Right kidney (tissue), 1 donor: ENCODE measurements at regions not wholly inside any gene's neighbourhood (a gene's known extent, or its start where the extent isn't known, plus 50 kb on each side); places are given as distances from the start of the nearest gene placed in this dataset.

Experiments used
- DNase-seq: peaks from one replicate; pipeline ENCODE4 v3.0.0-alpha.2; 2016

DNA sequence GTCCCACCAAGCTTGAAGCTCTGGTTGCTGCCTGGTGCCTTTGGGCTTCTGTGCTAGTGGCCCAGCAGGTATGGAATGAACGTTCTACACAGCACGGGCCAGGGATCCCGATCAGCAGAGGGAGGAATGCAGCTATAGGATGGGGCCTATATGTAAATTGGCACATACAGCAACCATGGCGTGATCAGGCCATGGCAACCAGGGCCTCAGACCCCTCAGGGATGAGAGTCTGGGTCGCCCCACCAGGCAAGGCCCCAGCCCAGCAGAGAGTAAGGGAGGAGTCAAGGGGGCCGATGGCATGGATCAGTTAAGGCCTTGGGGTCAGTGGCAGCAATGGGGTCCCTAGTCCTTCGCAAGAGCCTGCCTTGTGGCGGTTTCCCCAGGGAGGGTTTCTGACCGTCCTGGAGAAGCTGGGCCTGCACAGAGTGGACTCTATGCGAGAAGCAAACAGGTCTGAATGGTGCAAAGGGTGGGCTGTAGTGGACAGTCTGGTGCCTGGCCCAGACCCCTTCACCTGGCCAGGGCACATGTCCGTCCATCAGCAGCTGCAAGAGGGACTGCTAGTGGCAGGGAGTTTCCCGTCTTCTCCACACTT is 98.2 kb upstream of the SLC22A11 start:
- no peak for DNase-seq

DNA sequence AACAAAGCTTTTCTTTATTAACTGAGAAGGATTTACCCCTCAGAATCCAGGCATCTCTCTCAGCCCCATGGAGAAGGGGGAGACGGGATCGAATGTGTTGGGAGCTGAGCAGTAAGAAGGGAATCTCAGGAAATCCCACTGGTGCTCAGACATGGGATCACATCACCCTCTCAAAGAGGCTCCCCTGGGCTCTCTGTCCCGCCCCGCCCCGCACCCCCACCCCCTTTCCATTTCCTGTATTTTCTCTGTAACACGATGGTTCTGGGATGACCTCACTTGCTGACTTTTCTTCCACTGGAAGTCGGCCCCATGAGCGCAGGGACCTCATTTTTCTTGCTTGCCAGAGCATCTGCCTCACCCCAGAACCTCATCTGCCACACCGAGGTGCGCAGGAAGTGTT is 96.7 kb upstream of the SLC22A11 start:
- no peak for DNase-seq

DNA sequence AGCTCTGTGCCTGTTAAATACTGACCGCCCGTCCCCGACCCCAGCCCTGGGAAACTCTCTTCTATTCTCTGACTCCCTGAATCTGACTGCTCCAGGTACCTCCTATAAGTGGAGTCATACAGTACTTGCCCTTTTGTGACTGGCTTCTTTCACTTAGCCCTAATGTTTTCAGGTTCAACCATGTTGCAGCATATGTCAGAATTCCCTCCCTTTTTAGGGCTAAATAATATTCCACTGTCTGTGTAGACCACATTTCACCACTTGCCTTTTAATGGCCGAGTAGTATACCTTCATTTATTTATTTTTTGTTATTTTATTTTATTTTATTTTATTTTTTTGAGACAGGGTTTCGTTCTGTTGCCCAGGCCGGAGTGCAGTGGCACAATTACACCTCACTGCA is 96.1 kb upstream of the SLC22A11 start:
- DNase-seq = no peak

DNA sequence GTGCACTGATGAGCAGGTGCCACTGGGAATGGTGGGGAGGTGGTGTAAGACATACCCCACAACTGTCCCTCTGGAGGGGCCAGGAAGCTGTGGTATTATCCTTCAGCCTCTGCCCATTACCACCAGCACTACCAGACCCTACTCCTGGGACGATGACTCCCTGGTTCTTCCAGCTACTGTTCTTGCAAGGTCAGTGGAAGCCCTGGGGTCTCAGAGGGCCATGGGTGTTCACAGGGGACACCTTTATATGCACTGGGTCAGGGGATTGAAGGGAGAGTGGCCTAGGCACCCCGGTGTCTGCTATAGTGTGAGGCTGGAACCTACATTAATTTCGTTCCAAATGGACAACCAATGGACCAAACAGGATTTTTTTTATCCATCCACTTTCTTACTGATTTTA is 94.7 kb upstream of the SLC22A11 start:
- DNase-seq = no peak

DNA sequence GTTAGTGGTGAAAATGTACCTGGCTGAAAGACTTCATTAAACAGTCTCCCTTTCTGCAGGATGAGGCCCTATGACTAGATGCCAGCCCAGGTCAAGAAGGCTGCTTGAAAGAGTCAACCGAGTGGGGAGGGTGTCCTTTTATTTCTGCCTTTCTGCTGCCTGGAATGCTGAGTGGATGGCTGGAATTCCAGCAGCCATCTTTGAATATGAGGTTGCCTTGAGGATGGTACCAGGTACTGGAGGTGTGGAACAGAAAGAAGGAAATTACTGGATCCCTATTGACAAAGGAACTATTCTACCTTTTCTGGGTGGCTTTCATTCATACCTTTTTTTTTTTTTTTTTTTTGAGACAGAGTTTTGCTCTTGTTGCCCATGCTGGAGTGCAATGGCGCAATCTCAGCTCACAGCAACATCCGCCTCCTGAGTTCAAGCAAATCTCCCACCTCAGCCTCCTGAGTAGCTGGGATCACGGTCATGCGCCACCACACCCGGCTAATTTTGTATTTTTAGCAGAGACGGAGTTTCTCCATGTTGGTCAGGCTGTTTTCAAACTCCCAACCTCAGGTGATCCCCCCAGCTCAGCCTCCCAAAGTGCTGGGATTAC is 89.5 kb upstream of the SLC22A11 start:
- no peak for DNase-seq

DNA sequence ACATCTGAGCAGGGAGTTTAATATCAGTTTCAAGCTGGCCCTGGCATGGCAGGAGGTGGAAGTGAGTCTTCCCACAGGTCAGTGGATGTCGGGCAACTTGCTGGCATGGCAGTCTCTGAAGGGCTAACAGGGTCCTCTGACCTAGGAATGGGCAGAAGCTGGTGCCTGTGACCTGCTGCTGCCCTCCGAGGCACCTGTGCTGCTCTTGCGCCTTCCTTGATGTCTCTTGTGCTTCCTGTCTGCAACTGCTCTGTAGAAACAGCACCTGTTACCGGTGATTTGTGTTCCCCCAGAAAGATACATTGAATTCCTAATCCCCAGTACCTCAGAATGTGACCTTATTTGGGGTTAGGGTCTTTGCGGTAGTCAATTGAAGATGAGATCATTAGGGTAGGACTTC is 86.5 kb upstream of the SLC22A11 start:
- no peak for DNase-seq

DNA sequence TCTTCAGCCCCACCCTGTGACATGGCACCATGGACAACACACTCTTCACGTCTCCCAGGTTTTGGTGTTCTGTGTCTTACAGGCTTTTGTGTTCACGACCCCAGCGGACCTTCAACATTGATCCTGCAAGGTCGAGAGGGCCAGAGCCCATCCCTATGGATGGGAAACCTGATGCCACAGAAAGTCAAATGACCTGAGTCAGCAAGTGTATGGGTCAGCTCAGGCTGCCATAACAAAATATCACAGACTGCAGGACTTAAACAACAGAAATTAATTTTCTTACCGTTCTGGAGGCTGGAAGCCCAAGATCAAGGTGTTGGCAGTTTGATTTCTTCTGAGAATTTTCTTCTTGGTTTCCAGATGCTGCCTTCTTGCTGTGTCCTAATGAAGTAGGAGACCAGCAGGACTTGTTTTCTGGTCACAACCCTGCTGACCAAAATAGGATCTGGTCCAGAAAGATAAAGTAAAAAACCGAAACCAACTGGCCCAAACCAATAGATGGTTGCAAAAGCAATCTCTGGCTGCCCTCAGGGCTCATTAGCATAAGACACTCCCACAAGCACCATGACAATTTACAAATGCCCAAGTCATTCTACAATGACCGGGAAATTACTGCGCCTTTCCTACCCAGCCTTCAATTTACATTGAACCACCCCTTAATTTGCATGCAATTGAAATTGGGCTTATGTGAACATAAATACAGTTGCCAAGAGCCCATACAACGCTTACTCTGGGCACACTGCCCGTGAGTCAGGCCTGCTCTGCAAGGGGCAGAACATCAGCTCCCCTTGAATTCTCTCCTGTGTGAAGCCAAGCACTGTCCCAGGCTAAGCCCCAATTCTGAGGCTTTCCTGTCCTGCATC is 82.9 kb upstream of the SLC22A11 start:
- no peak for DNase-seq

DNA sequence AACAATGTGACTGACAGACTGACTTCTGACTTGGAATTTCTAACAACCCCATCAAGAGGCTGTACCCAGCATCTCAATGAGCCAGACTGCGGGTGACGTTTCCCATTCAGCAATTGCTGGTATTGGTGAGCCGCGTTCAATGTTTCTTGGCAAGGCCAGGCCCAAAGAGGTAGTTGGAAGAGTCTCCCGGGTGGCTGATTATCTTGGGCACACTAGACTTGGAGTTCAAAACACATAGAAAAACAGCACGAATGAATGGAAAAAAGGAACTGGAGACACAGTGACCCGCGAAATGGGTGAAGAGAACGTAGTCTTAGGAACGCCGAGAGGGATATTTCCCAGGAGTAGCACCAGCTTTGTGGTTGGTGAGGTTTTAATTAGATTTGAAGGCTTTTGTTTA is 81.1 kb upstream of the SLC22A11 start:
- DNase-seq = no peak

DNA sequence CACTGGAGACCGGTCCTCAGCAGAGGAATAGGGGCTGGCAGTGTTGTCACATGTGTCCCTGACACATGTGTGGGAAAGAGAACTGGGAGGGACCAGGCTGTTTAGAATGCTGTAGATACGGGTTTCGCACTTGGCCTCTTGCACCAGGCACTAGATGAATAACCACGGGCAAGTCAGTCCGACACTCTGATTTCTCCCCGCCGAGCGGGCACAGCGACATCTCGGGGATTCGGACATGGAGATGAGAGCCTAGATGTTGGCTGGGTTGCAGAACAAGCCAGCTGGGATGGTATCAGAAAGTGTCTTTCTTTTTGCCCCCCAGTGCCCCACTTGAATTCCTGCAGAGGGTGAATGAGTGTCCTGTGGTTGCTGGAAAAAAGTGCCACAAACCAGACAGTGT is 80.6 kb upstream of the SLC22A11 start:
- DNase-seq = no peak

DNA sequence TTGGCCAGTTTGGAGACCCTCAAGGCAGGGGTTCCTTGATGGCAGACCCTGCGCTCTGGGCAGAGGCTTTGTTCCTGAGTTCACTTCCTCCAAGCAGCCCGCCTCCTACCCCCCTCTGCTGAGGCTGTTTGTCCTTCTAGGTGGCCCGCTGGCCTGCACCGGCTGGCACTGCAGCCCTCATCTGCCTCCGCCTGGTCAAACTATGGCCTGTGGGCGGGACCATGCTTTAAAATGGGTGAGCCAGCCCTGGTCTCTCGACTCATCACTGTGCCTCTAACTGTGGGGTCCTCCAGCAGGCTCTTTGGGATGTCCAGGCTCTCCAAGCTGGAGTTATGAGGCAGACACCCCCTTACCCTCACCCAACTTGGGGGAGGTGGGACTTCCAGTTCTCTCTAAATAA is 78.9 kb upstream of the SLC22A11 start:
- DNase-seq = no peak

DNA sequence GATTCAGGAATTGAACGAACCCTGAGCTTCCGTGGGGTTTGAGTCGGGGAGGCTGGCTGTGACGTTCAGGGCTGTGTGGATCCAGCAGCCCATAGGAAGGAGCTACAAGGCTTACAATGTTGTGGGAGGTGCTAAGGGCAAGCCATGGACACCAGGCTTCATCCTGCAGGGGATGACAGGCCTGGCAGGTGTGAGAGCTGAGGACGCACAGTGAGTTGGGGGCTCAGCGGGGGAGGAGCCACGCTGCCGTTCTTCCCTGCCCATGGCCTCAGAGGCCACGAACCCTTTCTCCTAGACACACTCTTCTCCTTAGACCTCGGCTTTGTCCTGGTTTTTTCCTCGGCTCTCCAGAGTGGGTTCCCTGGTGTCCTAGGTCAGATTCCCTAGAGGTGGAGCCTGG is 78.1 kb upstream of the SLC22A11 start:
- DNase-seq = no peak

DNA sequence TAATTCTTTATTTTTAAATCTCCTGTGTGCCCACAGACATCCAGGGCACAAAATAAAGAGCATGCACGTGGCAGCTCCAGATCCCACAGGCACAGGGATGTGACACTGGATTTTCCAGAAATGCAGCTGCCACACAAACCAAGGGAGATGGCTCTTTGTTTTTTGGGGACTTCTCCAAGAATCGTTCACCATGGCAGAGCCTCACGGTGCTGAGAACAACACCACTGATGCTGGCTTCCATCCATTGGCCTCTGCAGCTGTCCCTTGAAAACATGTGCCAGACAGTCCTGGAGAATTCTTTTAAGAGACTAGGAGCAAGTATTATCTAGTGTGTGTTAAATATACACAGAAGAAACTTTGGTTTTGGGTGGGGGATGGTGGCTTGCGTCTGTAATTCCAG is 73.2 kb upstream of the SLC22A11 start:
- DNase-seq = no peak

DNA sequence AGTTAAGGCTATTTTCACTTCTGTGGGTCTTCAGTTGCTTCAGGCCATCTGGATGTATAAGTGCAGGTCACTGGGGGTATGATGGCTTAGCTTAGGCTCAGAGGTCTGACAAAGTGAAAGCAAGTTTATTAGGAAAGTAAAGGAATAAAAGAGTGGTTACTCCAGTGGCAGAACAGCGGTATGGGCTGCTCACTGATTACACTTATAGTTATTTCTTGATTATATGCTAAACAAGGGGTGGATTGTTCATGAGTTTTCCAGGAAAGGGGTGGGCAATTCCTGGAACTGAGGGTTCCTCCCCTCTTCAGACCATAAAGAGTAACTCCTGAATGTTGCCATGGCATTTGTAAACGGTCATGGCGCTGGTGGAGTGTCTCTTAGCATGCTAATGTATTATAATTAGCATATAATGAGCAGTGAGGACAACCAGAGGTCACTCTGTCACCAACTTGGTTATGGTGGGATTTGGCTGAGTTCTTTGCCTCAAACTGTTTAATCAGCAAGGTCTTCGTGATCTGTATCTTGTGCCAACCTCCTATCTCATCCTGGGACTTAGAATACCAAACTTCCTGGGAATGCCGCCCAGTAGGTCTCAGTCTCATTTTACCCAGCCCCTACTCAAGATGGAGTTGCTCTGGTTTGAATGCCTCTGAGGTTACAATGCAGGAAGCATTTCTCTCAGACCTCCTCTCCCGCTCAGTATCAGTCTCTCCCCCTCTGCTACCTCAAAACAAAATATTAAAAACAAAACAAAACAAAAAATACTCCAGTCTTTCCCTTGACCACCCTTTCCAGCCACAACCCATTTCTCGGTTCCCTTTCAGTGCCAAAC is 71.3 kb upstream of the SLC22A11 start:
- DNase-seq = no peak

DNA sequence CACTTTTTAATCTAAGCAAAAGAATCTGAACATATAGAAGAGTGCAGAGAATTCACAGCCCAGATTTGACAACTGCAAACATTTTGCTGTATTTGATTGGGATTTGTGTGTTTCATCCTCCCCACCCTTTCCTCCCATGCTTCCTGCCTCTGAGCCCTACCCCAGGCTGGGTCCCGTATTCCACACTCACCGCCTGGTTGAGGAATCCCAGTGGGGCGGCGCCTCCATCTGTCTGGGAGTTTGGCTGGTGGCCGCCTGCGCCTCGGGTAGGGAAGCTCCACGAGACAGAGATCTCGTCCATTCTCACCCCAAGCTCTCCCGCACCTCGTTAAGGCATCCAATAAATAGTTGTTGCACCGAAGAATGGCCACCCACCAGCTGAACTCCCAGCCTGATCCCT is 70.7 kb upstream of the SLC22A11 start:
- no peak for DNase-seq

DNA sequence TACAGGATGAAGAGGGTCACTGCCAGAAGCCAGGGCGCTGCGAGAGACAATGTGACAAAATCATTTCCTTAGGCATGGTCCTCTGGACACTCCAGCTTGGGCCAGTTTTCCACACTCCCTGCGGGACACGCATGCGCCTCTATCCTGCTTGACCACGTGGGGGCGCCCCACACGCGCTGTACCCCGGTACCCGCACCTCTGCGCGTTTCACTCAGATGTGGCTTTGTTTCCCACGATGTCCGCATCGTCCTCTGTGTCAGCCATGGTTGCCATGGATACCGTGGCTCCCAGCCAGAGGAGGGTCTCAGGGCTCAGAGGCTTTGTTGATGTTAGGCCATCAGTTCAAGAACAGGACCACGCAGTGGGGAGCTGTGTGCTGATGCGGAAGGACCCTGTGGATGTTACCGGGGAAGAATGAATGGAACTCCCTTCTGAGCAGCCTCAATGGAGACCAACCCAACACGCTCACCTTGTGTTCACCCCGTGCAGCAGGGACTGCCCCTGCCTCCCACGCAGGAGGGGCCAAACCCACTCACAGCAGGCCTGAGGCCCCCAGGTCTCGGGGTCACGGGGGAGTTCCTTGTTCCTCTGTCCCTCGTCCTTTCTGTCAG is 65.8 kb upstream of the SLC22A11 start:
- peak; percentile 49 for DNase-seq

DNA sequence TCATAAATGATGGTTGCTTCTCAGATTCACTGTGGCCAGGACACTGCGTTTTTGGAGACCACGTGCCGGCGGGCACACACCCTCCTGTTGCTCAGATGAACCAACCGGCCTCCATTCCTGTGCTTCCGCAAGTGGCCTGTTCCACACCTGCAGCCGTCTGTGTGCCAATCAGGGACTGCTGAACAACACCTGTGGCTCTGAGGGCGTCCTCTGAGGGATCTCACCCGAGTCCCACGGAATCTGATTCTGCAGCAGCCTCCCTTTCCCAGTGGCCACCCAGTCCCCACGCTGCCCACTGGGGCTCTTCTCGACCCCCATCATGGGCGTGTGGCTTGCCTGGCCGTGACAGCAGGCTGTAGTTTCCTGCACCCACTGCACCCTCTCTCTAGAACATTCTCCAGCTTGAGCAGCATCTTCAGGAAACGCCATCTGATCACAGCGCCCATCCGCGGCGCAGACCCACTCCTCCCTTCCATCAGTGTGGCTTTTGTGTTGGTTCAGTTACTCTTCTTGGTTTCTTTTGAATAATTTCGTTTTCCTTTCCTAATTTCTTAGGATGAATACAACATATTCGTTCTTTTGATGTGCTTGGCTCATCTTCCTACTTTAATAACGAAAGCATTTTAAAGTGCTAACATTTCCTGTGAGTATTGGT is 65.1 kb upstream of the SLC22A11 start:
- DNase-seq = no peak

DNA sequence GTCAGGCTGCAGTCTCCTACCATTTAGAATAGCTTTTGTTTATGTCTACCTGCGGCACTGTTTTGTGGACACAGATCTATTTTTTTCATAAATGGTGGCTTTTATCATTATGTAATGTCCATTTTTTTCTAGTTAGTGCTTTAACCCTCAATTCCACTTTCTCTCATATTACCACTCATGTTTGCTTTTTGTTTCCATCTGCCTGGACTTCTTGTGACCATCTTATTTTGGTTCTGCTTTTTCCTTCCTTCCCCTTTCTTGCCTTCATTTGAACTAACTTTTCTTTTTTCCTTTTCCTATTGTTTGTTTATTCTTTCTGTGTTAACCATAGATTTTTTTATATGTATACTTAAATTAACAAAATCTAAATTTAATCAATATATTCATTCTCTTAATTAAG is 63.2 kb upstream of the SLC22A11 start:
- no peak for DNase-seq

DNA sequence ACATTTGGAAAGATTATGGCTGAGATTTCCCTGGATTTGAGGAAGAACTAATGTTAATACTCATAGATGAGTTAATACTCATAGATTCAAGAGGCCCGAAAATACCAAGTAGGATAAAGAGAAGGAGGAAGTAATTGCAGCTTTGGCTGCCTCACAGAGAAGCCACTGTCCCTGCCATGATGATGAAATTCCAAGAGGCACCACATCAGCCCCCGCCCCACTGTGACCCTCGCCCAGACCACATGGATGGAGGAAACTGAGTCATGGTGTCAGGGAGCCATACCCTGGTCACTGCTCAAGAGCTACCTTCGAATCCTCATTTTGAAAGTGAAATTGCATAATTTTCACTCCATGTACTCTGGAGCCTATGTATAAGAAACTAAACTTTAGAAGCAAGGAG is 57.6 kb upstream of the SLC22A11 start:
- DNase-seq = no peak

DNA sequence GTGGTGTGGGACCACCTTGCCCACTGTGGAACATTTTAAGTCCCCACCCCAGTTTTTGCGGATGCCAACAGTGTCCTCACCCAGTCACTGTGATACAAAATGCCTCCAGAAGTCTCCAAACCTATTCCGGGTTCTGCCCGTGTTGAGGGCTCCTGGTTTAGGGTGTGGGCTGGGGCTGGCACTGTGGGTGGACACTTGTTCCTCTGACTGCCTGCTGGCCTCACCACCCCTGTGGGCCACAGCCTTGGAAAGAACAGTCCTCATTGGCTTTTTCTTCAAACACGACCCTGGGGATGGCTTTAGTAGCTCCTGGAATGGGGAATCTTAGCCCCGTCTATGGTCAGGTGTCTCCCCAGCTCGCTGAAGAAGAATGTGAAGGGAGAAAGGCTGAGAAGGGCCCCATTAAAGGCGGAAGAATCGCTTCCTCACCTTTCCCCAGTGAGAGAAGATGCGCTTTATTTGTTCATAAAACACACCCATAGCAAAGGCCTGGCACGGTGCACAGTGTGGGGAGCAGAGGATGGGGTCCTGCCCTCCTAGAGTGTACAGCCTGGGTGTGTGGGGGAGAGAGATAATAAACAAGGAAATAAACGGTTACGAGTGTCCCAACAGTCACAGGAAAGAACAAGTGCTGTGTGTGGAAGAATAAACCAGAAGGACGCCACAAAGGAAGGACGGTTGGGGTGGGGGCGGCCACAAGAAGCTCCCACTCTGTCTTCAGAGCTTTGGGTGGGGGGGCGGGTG is 56.3 kb upstream of the SLC22A11 start:
- no peak for DNase-seq

DNA sequence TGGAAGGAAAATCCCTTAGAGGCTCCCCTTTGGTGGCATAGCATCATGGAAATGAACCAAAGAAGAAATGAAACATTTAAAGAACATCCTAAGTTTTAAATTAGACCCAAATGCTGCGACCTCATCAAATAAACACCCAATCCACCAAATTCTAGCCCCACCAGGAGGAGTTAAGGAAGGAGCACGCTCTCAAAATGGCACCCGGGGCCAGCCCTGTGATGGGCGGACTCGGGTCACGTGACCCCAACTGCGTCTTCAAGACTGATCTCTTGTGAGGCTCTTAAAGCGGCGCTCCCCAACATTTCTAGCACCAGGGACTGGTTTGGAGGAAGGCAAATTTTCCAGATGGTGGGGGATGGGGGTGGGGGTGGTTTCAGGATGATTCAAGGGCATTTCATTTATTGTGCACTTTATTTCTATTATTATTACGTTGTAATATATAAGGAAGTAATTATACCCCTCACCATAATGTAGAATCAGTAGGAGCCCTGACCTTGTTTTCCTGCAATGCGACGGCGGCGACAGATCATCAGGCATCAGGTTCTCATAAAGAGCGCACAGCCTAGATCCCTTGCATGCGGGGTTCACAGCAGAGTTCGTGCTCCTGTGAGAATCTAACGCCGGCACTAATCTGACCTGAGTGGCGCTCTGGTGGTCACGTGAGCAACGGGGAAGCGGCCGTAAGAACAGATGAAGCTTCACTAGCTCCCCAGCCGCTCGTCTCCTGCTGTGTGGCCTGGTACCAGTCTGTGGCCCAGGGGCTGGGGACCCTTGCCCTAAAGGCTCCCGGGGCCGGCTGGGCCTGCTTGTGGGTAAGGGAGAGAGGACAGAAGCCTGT is 55.3 kb upstream of the SLC22A11 start:
- no peak for DNase-seq
